ENCODE measurements at regions not wholly inside any gene's neighbourhood (a gene's known extent, or its start where the extent isn't known, plus 50 kb on each side); places are given as distances from the start of the nearest gene placed in this dataset.
"Not testable (repeated sequence)": the region's sequence is repeated elsewhere in the genome, so short reads cannot be mapped to it uniquely, and the experiment has no call there.

- no peak for DNase-seq
Measured at GRCh38 chr22:48631288-48631863, 1196.3 kb downstream of the BRD1 start.

- DNase-seq, result no peak
Measured at GRCh38 chr22:48630848-48631247, 1196.8 kb downstream of the BRD1 start.

DNA sequence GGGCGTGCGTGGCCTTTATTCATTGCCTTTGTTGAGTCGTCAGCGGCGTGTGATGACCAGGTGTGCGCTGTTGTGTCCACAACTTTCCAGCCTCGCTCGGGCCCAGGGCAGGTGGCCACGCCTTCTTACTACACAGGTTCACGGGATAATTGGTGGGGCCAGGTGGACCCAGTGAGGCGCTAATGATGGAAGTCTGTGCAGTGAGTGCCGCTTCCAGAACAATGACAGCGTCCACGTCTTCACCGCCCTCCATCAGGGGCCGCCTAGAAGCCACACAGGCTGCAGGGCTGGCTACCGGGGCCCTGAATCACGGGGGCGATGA is 1197.3 kb downstream of the BRD1 start:
- DNase-seq, result no peak

- no peak for DNase-seq
Measured at GRCh38 chr22:48629631-48630432, 1197.8 kb downstream of the BRD1 start.

- DNase-seq, result no peak
Measured at GRCh38 chr22:48628891-48629543, 1198.7 kb downstream of the BRD1 start.

DNA sequence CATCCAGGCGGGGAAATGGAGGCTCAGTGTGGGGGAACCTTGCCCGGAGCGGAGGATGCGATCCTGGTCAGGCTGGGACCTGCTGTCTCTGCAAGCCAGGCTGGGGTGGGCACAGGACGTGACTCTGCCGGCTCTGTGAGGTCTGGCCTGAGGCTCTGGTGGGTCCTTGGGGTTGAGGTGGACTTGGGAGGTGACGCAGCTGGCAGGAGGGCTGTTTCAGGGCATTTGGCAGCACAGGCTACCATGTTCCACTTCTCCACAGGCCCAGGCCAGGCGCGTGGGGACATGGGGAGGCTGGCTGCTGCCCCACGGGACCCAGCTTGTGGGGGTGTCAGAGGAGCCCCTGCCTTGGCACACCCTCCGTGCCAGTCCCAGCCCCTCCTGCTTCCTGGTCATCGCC is 1199.7 kb downstream of the BRD1 start:
- DNase-seq, result no peak

DNA sequence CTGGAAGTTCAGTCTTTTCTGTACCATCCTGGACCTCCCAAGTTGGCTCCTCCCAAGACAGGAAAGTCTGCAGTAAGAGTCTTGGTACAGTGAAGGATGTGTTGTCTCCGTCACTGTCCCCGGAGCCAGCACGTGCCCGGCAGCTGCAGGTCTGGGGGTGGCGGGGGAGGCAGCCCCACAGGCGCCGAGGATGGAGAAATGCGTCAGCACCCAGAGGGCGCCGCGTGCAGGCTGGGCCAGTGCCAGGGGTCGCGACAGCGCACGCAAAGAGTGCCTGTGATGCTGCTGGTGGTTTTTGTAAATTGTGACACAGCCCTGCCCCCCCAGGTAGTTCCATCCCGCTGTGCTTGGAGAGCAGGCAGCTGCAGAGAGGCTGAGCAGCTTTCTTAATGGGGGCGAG is 1200.5 kb downstream of the BRD1 start:
- DNase-seq, result no peak

DNA sequence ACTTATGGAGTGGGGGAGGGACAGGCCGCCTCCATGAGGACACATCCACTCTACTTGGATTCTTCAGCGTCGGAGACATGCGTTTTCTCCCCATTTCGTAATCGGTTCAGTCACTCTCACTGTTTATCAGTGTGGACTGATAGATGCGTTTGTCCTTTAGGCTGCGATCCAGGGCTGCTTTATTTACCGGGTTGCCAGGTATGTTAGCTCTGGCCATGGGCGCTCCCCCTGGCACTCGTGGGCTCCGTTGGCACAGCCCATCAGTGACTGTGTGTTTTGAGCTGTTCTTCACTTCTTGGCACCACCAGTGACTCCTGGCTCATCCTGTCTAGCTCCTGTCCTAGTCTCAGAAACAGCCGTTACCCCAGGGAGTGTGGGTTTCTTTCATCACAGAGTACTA is 1203.3 kb downstream of the BRD1 start:
- no peak for DNase-seq

DNA sequence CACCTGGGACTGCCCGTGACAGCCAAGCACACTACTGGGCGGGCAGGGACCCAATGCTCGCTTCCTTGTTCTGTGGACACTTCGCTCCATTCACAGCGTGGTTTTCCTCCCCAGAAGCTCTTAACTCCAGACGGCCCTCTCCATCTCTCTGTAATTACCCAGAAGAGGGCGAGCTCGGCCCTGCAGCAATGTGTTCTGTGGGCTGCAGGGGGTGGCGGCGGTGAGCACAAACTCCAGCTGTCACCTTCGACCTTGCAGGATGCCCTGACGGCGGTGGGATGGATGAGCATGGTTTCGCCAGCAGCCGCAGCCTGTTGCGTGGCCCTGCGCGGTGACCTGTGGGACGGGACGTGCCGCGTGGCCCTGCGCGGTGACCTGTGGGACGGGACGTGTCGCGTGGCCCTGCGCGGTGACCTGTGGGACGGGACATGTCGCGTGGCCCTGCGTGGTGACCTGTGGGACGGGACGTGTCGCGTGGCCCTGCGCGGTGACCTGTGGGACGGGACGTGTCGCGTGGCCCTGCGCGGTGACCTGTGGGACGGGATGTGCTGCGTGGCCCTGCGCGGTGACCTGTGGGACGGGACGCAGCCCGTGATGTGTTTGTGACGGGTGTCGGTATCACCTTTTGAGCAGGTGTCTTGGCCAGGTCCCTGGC is 1204.7 kb downstream of the BRD1 start:
- DNase-seq, result no peak

DNA sequence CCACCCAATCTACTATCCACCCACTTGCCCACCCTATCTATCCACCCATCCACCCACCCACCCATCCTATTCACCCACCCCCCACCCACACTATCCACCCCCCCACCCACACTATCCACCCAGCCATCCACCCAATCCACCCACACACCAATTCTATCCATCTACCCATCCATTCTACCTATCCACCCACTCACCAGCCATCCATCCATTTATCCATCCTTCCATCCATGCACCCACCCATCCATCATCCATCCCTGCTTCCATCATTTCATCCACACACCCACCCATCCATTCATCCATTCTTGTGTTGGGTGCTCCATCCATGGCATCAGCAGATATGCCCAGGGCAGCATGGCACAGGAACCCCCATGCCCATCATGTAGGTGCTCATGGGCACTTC is 1206.6 kb downstream of the BRD1 start:
- DNase-seq, result no peak

DNA sequence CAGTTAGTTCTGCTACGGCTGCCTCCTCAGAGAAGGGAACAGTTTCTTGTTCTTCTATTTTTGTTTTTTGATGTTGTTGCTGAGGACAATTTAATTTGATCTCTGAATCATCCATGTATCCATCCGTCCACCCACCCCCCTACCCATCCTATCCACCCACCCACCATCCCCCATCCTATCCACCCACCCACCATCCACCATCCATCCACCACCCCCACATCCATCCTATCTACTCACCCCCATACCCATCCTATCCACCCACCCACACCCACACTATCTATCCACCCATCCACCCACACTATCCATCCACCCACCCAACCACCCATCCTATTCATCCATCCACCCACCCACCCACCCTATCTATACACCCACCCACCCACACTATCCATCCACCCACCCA is 1207.2 kb downstream of the BRD1 start:
- DNase-seq, result not testable (repeated sequence)

DNA sequence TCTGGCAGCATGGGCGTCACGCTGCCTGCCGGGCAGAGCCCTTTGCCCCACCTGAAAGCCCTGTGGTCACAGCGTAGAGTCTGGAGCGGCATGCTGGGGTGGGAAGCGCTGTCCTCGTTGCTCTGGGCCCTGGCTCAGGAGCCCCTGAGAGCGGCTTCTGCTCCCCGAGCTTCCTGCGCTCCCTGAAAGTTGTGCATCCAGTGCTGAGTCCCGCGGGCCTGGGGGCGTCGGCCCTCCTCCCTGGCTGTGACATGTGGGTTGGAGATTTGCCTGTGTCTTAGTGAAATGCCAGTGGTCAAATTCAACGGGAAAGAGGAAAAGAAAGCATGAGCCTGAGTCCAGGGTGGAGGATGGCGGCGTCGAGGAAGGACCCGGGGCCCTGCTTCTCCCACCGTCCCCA is 1208.0 kb downstream of the BRD1 start:
- no peak for DNase-seq

- DNase-seq, result no peak
Measured at GRCh38 chr22:48618326-48618725, 1209.3 kb downstream of the BRD1 start.

- no peak for DNase-seq
Measured at GRCh38 chr22:48616656-48617055, 1211.0 kb downstream of the BRD1 start.

DNA sequence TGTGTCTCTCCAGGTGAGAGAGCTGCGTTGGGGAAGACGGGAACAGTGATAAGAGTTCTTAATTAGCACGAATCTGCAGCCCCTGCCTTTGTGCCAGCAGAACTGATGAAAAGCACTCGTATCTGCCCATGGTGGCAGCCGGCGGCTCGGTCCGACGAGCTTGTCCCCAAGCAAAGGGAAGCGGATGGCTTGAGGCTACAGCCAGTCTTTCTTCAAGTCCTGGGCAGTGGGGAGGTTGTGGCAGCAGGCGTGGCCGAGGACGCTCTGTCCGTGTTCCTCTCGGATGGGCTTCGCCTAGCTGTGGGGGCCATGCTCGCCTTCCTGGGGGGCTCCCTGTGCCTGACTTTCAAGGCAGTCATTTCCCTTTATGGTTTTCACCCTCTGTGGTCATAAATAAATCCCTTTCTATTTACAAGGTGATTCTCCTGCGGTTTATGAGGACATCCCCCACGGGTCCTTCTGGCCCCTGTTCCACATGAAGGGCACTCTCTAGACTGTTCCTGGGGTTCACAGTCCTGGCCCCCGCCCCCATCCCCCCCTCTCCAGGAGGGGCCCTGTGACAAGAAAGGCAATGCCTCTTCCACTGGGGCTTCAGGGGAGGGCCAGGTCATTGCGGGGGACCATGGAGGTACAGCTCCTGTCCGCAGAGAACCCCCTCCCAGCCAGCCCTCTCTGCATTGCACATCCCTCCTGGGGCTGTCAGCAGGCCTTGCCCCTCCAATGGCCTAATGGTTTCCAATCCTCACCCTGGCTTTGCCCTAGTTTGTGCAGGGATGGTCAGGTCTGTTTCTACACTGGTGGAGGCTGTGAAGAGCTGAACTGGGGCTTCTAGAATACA is 1212.3 kb downstream of the BRD1 start:
- no peak for DNase-seq

- DNase-seq, result no peak
Measured at GRCh38 chr22:48613566-48614200, 1214.0 kb downstream of the BRD1 start.

- no peak for DNase-seq
Measured at GRCh38 chr22:48612077-48612995, 1215.3 kb downstream of the BRD1 start.

- DNase-seq, result no peak
Measured at GRCh38 chr22:48609279-48609865, 1218.3 kb downstream of the BRD1 start.

GRCh38 chr22:48607901-48608662 is 1219.6 kb downstream of the BRD1 start:
- no peak for DNase-seq

GRCh38 chr22:48606684-48607307 is 1220.9 kb downstream of the BRD1 start:
- no peak for DNase-seq

Measured in stimulated activated CD4-positive, alpha-beta T cell treated with anti-CD3 and anti-CD28 coated beads, Interleukin-12 subunit alpha, Interleukin-12 subunit beta, amount 100 ng/mL, for 4 hours (primary cell).